ENCODE measurements at regions not wholly inside any gene's neighbourhood (a gene's known extent, or its start where the extent isn't known, plus 50 kb on each side); places are given as distances from the start of the nearest gene placed in this dataset.
"Not testable (repeated sequence)": the region's sequence is repeated elsewhere in the genome, so short reads cannot be mapped to it uniquely, and the experiment has no call there.

- no peak for DNase-seq (ENCODE audit: low read depth, low spot score)
Measured at GRCh38 chr1:185406006-185406690, 89.1 kb upstream of the IVNS1ABP start.

- no peak for DNase-seq (ENCODE audit: low read depth, low spot score)
Measured at GRCh38 chr1:185404907-185405568, 88.0 kb upstream of the IVNS1ABP start.

- DNase-seq (ENCODE audit: low read depth, low spot score) = peak; percentile 59
Measured at GRCh38 chr1:185404291-185404690, 87.2 kb upstream of the IVNS1ABP start.

- DNase-seq (ENCODE audit: low read depth, low spot score) = no peak
Measured at GRCh38 chr1:185402930-185403329, 85.9 kb upstream of the IVNS1ABP start.

- peak; percentile 88 for DNase-seq (ENCODE audit: low read depth, low spot score)
Measured at GRCh38 chr1:185401019-185401418, 84.0 kb upstream of the IVNS1ABP start.

GRCh38 chr1:185400052-185400451 is 83.0 kb upstream of the IVNS1ABP start:
- peak; percentile 79 for DNase-seq (ENCODE audit: low read depth, low spot score)

GRCh38 chr1:185398599-185398998 is 81.6 kb upstream of the IVNS1ABP start:
- no peak for DNase-seq (ENCODE audit: low read depth, low spot score)

- no peak for DNase-seq (ENCODE audit: low read depth, low spot score)
Measured at GRCh38 chr1:185398022-185398421, 81.0 kb upstream of the IVNS1ABP start.

GRCh38 chr1:185397183-185397582 is 80.1 kb upstream of the IVNS1ABP start:
- DNase-seq (ENCODE audit: low read depth, low spot score) = no peak

GRCh38 chr1:185396126-185396525 is 79.1 kb upstream of the IVNS1ABP start:
- DNase-seq (ENCODE audit: low read depth, low spot score) = no peak

- DNase-seq (ENCODE audit: low read depth, low spot score) = no peak
Measured at GRCh38 chr1:185393815-185394214, 76.8 kb upstream of the IVNS1ABP start.

GRCh38 chr1:185393205-185393604 is 76.2 kb upstream of the IVNS1ABP start:
- no peak for DNase-seq (ENCODE audit: low read depth, low spot score)

GRCh38 chr1:185388815-185389214 is 71.8 kb upstream of the IVNS1ABP start:
- DNase-seq (ENCODE audit: low read depth, low spot score) = no peak

- no peak for DNase-seq (ENCODE audit: low read depth, low spot score)
Measured at GRCh38 chr1:185388346-185388745, 71.3 kb upstream of the IVNS1ABP start.

GRCh38 chr1:185385991-185386390 is 68.9 kb upstream of the IVNS1ABP start:
- no peak for DNase-seq (ENCODE audit: low read depth, low spot score)

GRCh38 chr1:185383805-185384204 is 66.8 kb upstream of the IVNS1ABP start:
- not testable (repeated sequence) for DNase-seq (ENCODE audit: low read depth, low spot score)

GRCh38 chr1:185377831-185378230 is 60.8 kb upstream of the IVNS1ABP start:
- no peak for DNase-seq (ENCODE audit: low read depth, low spot score)

GRCh38 chr1:185376840-185377635 is 60.0 kb upstream of the IVNS1ABP start:
- peak; percentile 12 for DNase-seq (ENCODE audit: low read depth, low spot score)

- no peak for DNase-seq (ENCODE audit: low read depth, low spot score)
Measured at GRCh38 chr1:185376288-185376687, 59.2 kb upstream of the IVNS1ABP start.

- DNase-seq (ENCODE audit: low read depth, low spot score) = no peak
Measured at GRCh38 chr1:185375583-185375982, 58.5 kb upstream of the IVNS1ABP start.

GRCh38 chr1:185373813-185374529 is 56.9 kb upstream of the IVNS1ABP start:
- DNase-seq (ENCODE audit: low read depth, low spot score) = peak; percentile 42

- DNase-seq (ENCODE audit: low read depth, low spot score) = peak; percentile 9
Measured at GRCh38 chr1:185369786-185370185, 52.7 kb upstream of the IVNS1ABP start.
